ENCODE measurements at regions not wholly inside any gene's neighbourhood (a gene's known extent, or its start where the extent isn't known, plus 50 kb on each side); places are given as distances from the start of the nearest gene placed in this dataset.

- no peak for DNase-seq
- peaks cover 54% of the 10 kb centered on the region for H3K27me3 Mint-ChIP-seq (ENCODE audit: unreplicated experiment)
- BruUV-seq (replicated peaks) = no TSS peak
- peaks cover 5% of the 10 kb centered on the region for H3K9me3 Mint-ChIP-seq (ENCODE audit: low read depth, unreplicated experiment)
- intact Hi-C loops (cut with micrococcal nuclease; ENCODE audit: unreplicated experiment) = no loop called here
- no peak for TF ChIP-seq CTCF (IDR thresholded peaks at IDR 0.05; ENCODE audit: unreplicated experiment)
- H3K4me3 Mint-ChIP-seq (ENCODE audit: low read depth, unreplicated experiment) = no peak overlapping the region
- CTCF ChIA-PET = no interaction called here
- H3K27ac Mint-ChIP-seq (ENCODE audit: unreplicated experiment) = no peak overlapping the region
- H3K4me1 Mint-ChIP-seq (ENCODE audit: low read depth, unreplicated experiment) = no peaks in the 10 kb centered on the region
- H3K36me3 Mint-ChIP-seq (ENCODE audit: insufficient read depth, unreplicated experiment) = no peaks in the 10 kb centered on the region
Observed at GRCh38 chr9:126217250-126217653, 109.4 kb upstream of the MVB12B start.

GRCh38 chr9:126217797-126218196 is 108.8 kb upstream of the MVB12B start:
- Mint-ChIP-seq H3K27ac (ENCODE audit: unreplicated experiment) (no peak overlapping the region), H3K4me1 (ENCODE audit: low read depth, unreplicated experiment) (no peaks in the 10 kb centered on the region), H3K36me3 (ENCODE audit: insufficient read depth, unreplicated experiment) (no peaks in the 10 kb centered on the region), H3K9me3 (ENCODE audit: low read depth, unreplicated experiment) (peaks cover 5% of the 10 kb centered on the region), H3K4me3 (ENCODE audit: low read depth, unreplicated experiment) (no peak overlapping the region), H3K27me3 (ENCODE audit: unreplicated experiment) (peaks cover 54% of the 10 kb centered on the region)
- DNase-seq = no peak
- CTCF ChIA-PET = no interaction called here
- BruUV-seq (replicated peaks) = no TSS peak
- no peak for TF ChIP-seq CTCF (IDR thresholded peaks at IDR 0.05; ENCODE audit: unreplicated experiment)
- intact Hi-C loops (cut with micrococcal nuclease; ENCODE audit: unreplicated experiment) = no loop called here

- Mint-ChIP-seq H3K36me3 (ENCODE audit: insufficient read depth, unreplicated experiment) (no peaks in the 10 kb centered on the region), H3K9me3 (ENCODE audit: low read depth, unreplicated experiment) (peaks cover 5% of the 10 kb centered on the region), H3K4me1 (ENCODE audit: low read depth, unreplicated experiment) (no peaks in the 10 kb centered on the region)
Observed at GRCh38 chr9:126218359-126219125, 108.1 kb upstream of the MVB12B start.

GRCh38 chr9:126219166-126219565 is 107.5 kb upstream of the MVB12B start:
- no peaks in the 10 kb centered on the region for H3K4me1 Mint-ChIP-seq (ENCODE audit: low read depth, unreplicated experiment)
- peaks cover 59% of the 10 kb centered on the region for H3K27me3 Mint-ChIP-seq (ENCODE audit: unreplicated experiment)
- CTCF ChIA-PET = no interaction called here
- H3K36me3 Mint-ChIP-seq (ENCODE audit: insufficient read depth, unreplicated experiment) = no peaks in the 10 kb centered on the region
- intact Hi-C loops (cut with micrococcal nuclease; ENCODE audit: unreplicated experiment) = no loop called here
- H3K4me3 Mint-ChIP-seq (ENCODE audit: low read depth, unreplicated experiment) = no peak overlapping the region
- H3K27ac Mint-ChIP-seq (ENCODE audit: unreplicated experiment) = no peak overlapping the region
- no TSS peak for BruUV-seq (replicated peaks)
- DNase-seq = no peak
- TF ChIP-seq CTCF (IDR thresholded peaks at IDR 0.05; ENCODE audit: unreplicated experiment) = no peak
- H3K9me3 Mint-ChIP-seq (ENCODE audit: low read depth, unreplicated experiment) = peaks cover 4% of the 10 kb centered on the region

More at GRCh38 chr9:126218359-126219125, 108.1 kb upstream of the MVB12B start:
- no peak overlapping the region for H3K27ac Mint-ChIP-seq (ENCODE audit: unreplicated experiment)
- H3K4me3 Mint-ChIP-seq (ENCODE audit: low read depth, unreplicated experiment) = no peak overlapping the region
- no peak for TF ChIP-seq CTCF (IDR thresholded peaks at IDR 0.05; ENCODE audit: unreplicated experiment)
- intact Hi-C loops (cut with micrococcal nuclease; ENCODE audit: unreplicated experiment) = no loop called here
- CTCF ChIA-PET = no interaction called here
- H3K27me3 Mint-ChIP-seq (ENCODE audit: unreplicated experiment) = peaks cover 57% of the 10 kb centered on the region
- no TSS peak for BruUV-seq (replicated peaks)
- DNase-seq = no peak
